ENCODE measurements at regions not wholly inside any gene's neighbourhood (a gene's known extent, or its start where the extent isn't known, plus 50 kb on each side); places are given as distances from the start of the nearest gene placed in this dataset.

GRCh38 chr6:139443231-139444112 lies 69.0 kb upstream of the CITED2 start:
- H2AFZ ChIP-seq (ENCODE audit: low read depth, low read length, severe bottlenecking), result no peak overlapping the region
- H3K9ac ChIP-seq (ENCODE audit: low read length), result no peak overlapping the region
- H3K4me2 ChIP-seq (ENCODE audit: low read depth, low read length, poor library complexity, severe bottlenecking), result no peak overlapping the region

DNA sequence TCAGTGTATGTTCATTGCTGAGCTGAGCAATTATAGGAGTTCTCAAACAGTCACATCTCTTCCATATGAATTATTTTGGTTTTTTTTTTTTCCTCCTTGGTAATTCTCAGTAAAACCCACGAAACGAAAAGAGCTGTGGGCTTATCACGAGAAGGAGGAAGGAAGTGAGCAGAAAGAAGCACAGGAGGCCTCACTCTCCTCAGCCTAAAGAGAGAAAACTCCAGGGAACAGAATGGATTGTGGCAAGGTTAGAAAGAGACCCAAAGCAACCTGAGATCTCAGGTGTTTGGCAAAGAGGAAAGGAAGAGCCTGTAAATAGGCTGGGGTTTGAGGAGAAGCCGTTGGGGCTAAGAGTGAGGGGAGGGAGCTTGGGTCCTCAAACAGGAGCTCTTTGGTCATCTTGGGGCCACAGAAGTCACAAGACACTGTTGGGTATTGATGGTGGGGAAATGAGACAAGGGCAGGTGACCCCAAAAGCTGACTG lies 67.8 kb upstream of the CITED2 start:
- TF ChIP-seq CTCF (IDR thresholded peaks at IDR 0.05; ENCODE audit: insufficient read depth, low read length, poor library complexity, severe bottlenecking) (no peak), EZH2phosphoT487 (conservative IDR thresholded peaks at IDR 0.05; ENCODE audit: low read length) (no peak)
- Histone ChIP-seq H3F3A (ENCODE audit: insufficient read depth) (no peaks in the 10 kb centered on the region), H3K9me3 (ENCODE audit: insufficient read depth, low read length) (no peaks in the 10 kb centered on the region), H3K27me3 (ENCODE audit: low read length) (no peaks in the 10 kb centered on the region), H3K4me2 (ENCODE audit: low read depth, low read length, poor library complexity, severe bottlenecking) (no peak overlapping the region), H3K79me2 (ENCODE audit: insufficient read depth, low read length) (no peaks in the 10 kb centered on the region), H3K4me3 (ENCODE audit: insufficient read depth, low read length, poor library complexity, severe bottlenecking) (no peak overlapping the region), H4K20me1 (ENCODE audit: low read depth, low read length) (no peaks in the 10 kb centered on the region), H3K9ac (ENCODE audit: low read length) (no peak overlapping the region), H3K9me2 (replicated peaks; ENCODE audit: insufficient read depth, low read length) (no peaks in the 10 kb centered on the region), H3K36me3 (ENCODE audit: low read length) (no peaks in the 10 kb centered on the region), H2AFZ (ENCODE audit: low read depth, low read length, severe bottlenecking) (no peak overlapping the region), H3K27ac (ENCODE audit: low read depth, low read length) (no peak overlapping the region)

More at GRCh38 chr6:139443231-139444112, 69.0 kb upstream of the CITED2 start:
- Histone ChIP-seq H3K9me2 (replicated peaks; ENCODE audit: insufficient read depth, low read length) (no peaks in the 10 kb centered on the region), H3K27me3 (ENCODE audit: low read length) (no peaks in the 10 kb centered on the region), H4K20me1 (ENCODE audit: low read depth, low read length) (no peaks in the 10 kb centered on the region), H3K4me3 (ENCODE audit: insufficient read depth, low read length, poor library complexity, severe bottlenecking) (no peak overlapping the region), H3K9me3 (ENCODE audit: insufficient read depth, low read length) (no peaks in the 10 kb centered on the region), H3K79me2 (ENCODE audit: insufficient read depth, low read length) (no peaks in the 10 kb centered on the region), H3K27ac (ENCODE audit: low read depth, low read length) (no peak overlapping the region), H3F3A (ENCODE audit: insufficient read depth) (no peaks in the 10 kb centered on the region), H3K36me3 (ENCODE audit: low read length) (no peaks in the 10 kb centered on the region)
- TF ChIP-seq EZH2phosphoT487 (conservative IDR thresholded peaks at IDR 0.05; ENCODE audit: low read length) (no peak), CTCF (IDR thresholded peaks at IDR 0.05; ENCODE audit: insufficient read depth, low read length, poor library complexity, severe bottlenecking) (no peak)

DNA sequence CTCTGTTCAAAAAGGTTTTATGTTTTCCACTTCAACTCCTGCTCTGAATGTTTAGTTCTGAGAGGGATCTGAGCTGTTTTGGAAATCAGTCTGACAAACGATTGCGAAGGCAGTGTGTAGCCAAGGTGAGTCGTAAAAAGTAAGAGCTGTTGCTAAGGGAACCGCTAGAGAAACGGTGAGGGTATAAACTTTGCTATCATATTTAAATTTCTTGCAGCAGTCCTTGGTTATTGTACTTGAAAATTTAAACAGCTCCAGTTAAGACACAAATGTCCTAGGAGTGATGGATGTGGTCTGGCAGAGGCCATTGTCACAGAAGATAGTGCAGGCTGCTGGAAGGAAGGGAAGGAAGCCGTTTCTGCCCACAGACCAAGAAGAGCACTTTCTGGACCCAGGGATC lies 64.9 kb upstream of the CITED2 start:
- Histone ChIP-seq H3K36me3 (ENCODE audit: low read length) (no peaks in the 10 kb centered on the region), H3K4me3 (ENCODE audit: insufficient read depth, low read length, poor library complexity, severe bottlenecking) (no peak overlapping the region), H3K9me2 (replicated peaks; ENCODE audit: insufficient read depth, low read length) (no peaks in the 10 kb centered on the region), H3K27me3 (ENCODE audit: low read length) (no peaks in the 10 kb centered on the region), H3K9me3 (ENCODE audit: insufficient read depth, low read length) (no peaks in the 10 kb centered on the region), H3F3A (ENCODE audit: insufficient read depth) (no peaks in the 10 kb centered on the region), H3K9ac (ENCODE audit: low read length) (no peak overlapping the region), H3K27ac (ENCODE audit: low read depth, low read length) (no peak overlapping the region), H3K79me2 (ENCODE audit: insufficient read depth, low read length) (no peaks in the 10 kb centered on the region), H4K20me1 (ENCODE audit: low read depth, low read length) (no peaks in the 10 kb centered on the region), H2AFZ (ENCODE audit: low read depth, low read length, severe bottlenecking) (no peak overlapping the region), H3K4me2 (ENCODE audit: low read depth, low read length, poor library complexity, severe bottlenecking) (no peak overlapping the region)
- no peak for TF ChIP-seq CTCF (IDR thresholded peaks at IDR 0.05; ENCODE audit: insufficient read depth, low read length, poor library complexity, severe bottlenecking)
- TF ChIP-seq EZH2phosphoT487 (conservative IDR thresholded peaks at IDR 0.05; ENCODE audit: low read length), result no peak
